GM12891 (cell line): ENCODE measurements at regions not wholly inside any gene's neighbourhood (a gene's known extent, or its start where the extent isn't known, plus 50 kb on each side); places are given as distances from the start of the nearest gene placed in this dataset.

Source experiments
- POLR2A ChIP-seq: IDR thresholded peaks from 2 replicates; pipeline ENCODE4 v1.6.1; 2011; ENCODE audit warnings: low read depth, low read length, control low read depth
- POLR2AphosphoS5 ChIP-seq: IDR thresholded peaks from 2 replicates; pipeline ENCODE4 v1.6.1; 2011; ENCODE audit warnings: low read depth, low read length, control low read depth
- TAF1 ChIP-seq: IDR thresholded peaks from 2 replicates; pipeline ENCODE4 v1.6.1; 2011; ENCODE audit warnings: low read depth, low read length, control low read depth

DNA sequence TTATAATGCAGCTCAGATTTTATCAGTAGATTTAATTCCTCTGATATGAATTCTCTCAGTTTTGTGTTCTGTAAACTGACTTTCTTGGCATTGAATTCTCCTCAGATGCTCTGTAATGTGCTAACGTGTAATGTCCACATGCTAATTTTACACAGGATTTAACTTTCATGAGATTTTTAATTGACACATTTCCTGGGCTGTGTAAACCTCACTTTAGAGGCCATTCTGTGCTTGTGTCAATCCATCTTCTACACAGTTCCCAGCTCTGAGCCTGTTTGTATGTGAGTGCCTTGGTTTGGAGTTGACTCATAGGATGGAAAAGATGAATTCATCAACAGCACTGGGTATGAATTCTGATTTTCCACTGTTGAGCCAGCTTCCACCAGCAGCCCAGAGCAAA, 476.7 kb upstream of the GCFC2 start:
- TF ChIP-seq POLR2A (no peak), TAF1 (no peak), POLR2AphosphoS5 (no peak)
